ENCODE measurements at regions not wholly inside any gene's neighbourhood (a gene's known extent, or its start where the extent isn't known, plus 50 kb on each side); places are given as distances from the start of the nearest gene placed in this dataset.

- TF ChIP-seq, protein P1, sequence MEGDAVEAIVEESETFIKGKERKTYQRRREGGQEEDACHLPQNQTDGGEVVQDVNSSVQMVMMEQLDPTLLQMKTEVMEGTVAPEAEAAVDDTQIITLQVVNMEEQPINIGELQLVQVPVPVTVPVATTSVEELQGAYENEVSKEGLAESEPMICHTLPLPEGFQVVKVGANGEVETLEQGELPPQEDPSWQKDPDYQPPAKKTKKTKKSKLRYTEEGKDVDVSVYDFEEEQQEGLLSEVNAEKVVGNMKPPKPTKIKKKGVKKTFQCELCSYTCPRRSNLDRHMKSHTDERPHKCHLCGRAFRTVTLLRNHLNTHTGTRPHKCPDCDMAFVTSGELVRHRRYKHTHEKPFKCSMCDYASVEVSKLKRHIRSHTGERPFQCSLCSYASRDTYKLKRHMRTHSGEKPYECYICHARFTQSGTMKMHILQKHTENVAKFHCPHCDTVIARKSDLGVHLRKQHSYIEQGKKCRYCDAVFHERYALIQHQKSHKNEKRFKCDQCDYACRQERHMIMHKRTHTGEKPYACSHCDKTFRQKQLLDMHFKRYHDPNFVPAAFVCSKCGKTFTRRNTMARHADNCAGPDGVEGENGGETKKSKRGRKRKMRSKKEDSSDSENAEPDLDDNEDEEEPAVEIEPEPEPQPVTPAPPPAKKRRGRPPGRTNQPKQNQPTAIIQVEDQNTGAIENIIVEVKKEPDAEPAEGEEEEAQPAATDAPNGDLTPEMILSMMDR (IDR thresholded peaks at IDR 0.05), result no peak
- no peak for TF ChIP-seq RAD21 (IDR thresholded peaks at IDR 0.05; ENCODE audit: low read length)
- TF ChIP-seq CHD2 (IDR thresholded peaks at IDR 0.05; ENCODE audit: low read length, partially characterized antibody), result no peak
Measured at GRCh38 chr11:92295175-92296137, 70.8 kb downstream of the FAT3 start.

Measured in SK-N-SH (cell line).